LNCAP (cell line): ENCODE measurements at regions not wholly inside any gene's neighbourhood (a gene's known extent, or its start where the extent isn't known, plus 50 kb on each side); places are given as distances from the start of the nearest gene placed in this dataset.

ENCODE experiments used
- CTCF ChIP-seq: fragments of 450-650 bp; IDR thresholded peaks from 2 replicates; pipeline ENCODE4 v1.5.1; 2017; ENCODE audit warnings: mild to moderate bottlenecking

- TF ChIP-seq CTCF: no peak
Measured at GRCh38 chr9:13810510-13810909, 503.4 kb downstream of the NFIB start.

- no peak for TF ChIP-seq CTCF
Measured at GRCh38 chr9:13809401-13809800, 504.5 kb downstream of the NFIB start.

GRCh38 chr9:13807118-13807517 is 506.8 kb downstream of the NFIB start:
- no peak for TF ChIP-seq CTCF

- TF ChIP-seq CTCF: no peak
Measured at GRCh38 chr9:13806714-13807113, 507.2 kb downstream of the NFIB start.

- TF ChIP-seq CTCF: no peak
Measured at GRCh38 chr9:13805546-13805945, 508.4 kb downstream of the NFIB start.

- TF ChIP-seq CTCF: no peak
Measured at GRCh38 chr9:13804532-13804931, 509.4 kb downstream of the NFIB start.

GRCh38 chr9:13800776-13801175 is 513.2 kb downstream of the NFIB start:
- TF ChIP-seq CTCF: no peak

GRCh38 chr9:13791816-13792215 is 512.3 kb upstream of the MPDZ start:
- TF ChIP-seq CTCF: no peak
